GM19238 (cell line): ENCODE measurements at regions not wholly inside any gene's neighbourhood (a gene's known extent, or its start where the extent isn't known, plus 50 kb on each side); places are given as distances from the start of the nearest gene placed in this dataset.
"Not testable (repeated sequence)": the region's sequence is repeated elsewhere in the genome, so short reads cannot be mapped to it uniquely, and the experiment has no call there.

ENCODE experiments used
- DNase-seq: peaks from one replicate; pipeline ENCODE4 v3.0.0; 2011; ENCODE audit warnings: low spot score; ENCODE audit not compliant: insufficient read length

DNA sequence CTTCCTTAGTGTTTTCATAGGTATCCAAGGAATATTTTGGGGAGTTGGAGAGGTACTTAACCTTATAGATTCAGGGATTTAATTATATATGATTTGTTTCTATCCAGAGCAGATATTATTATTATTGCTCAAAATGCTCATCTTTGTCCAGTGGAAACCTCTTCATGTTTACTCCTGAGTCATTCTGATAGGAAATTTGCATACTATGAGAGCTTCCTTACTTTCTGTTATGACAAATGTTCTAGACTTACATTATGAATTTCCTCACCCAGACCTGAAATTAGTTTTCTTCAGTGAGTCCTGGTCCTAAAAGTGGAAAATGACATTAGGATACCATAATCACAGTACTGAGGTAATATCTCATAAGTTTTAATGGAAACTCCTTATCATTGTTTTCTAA lies 57.5 kb upstream of the PLPPR5 start:
- no peak for DNase-seq

- no peak for DNase-seq
Measured at GRCh38 chr1:99069146-99069545, 64.5 kb upstream of the PLPPR5 start.

DNA sequence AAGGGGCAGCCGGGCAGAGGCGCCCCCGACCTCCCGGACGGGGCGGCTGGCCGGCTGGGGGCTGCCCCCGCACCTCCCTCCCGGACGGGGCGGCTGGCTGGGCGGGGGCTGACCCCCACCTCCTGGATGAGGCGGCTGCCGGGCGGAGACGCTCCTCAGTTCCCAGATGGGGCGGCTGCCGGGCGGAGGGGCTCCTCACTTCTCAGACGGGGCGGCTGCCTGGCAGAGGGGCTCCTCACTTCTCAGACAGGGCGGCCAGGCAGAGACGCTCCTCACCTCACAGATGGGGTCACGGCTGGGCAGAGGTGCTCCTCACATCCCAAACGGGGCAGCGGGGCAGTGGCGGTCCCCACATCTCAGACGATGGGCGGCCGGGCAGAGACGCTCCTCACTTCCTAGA lies 73.9 kb upstream of the PLPPR5 start:
- DNase-seq: not testable (repeated sequence)

- no peak for DNase-seq
Measured at GRCh38 chr1:99082366-99082765, 77.7 kb upstream of the PLPPR5 start.

DNA sequence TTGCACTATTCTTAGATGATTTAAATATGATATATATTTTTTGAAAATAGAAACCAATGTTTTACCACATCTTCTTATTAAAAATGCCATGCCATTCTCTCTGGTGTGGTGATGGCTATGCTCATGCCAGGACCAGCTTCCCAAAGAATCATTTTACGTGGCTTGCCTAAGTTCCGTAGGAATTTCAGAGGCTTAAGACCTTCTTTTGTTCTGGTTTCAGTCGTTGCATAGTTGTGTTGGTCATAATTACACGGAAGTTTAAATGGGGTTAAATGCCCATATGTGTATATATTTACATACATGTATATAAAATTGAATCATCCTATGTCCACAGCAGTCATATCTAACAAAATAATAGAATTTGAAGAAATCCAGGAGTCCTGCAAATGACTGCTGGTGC lies 78.7 kb upstream of the PLPPR5 start:
- no peak for DNase-seq

DNA sequence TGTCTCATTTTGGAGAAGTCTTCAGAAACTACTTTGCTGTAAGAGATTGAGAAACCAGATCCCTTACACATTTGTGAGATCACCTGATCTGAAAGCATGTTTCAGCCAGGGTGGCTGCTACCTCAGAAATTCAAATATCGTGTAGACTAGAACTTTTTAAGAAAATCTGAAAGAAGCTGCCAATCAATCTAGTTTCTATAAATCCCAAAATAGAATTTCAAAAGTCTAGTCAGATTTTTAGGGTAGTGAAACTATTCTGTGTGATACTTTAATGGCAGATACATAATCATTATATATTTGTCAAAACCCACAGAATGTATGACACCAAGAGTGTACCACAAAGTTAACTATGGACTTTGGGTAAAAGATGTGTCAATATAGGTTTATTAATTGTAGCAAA lies 79.9 kb upstream of the PLPPR5 start:
- no peak for DNase-seq

GRCh38 chr1:99086057-99086456 lies 81.4 kb upstream of the PLPPR5 start:
- no peak for DNase-seq

GRCh38 chr1:99098589-99098988 lies 93.9 kb upstream of the PLPPR5 start:
- no peak for DNase-seq

DNA sequence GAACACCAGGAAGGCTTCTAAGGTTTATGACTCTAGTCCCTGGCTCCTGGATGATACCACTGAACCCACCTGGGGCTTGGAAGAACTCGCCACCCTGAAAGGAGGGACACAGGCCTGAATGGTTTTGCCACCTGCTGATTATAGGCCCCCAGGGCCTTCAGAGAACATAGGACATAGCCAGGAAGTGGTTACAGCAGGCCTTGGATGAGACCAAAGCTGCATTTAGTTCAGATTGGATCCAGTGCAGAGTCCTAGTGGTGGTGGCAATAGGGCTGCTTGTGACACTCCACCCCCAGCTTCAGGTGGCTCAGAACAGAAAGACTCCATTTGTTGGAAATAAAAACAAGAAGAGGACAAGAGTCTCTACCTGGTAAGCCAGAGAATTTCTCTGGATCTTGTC lies 101.6 kb upstream of the PLPPR5 start:
- DNase-seq: no peak

DNA sequence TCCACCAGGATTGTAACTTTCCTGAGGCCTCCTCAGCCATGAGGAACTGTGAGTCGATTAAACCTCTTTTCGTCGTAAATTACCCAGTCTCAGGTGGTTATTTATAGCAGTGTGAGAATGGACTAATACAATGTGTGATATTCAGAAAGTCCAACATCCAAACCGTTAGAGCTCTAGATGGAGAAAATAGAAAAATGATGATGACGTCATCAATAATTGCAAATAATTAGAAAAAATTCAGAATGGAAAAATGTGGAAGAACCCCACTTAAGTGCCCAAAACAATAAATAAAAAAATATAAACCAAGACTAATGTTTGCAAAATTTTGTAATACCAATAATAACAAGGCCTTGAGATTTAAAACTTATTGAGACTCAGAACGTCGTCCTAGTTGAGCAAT lies 103.0 kb upstream of the PLPPR5 start:
- DNase-seq: no peak

DNA sequence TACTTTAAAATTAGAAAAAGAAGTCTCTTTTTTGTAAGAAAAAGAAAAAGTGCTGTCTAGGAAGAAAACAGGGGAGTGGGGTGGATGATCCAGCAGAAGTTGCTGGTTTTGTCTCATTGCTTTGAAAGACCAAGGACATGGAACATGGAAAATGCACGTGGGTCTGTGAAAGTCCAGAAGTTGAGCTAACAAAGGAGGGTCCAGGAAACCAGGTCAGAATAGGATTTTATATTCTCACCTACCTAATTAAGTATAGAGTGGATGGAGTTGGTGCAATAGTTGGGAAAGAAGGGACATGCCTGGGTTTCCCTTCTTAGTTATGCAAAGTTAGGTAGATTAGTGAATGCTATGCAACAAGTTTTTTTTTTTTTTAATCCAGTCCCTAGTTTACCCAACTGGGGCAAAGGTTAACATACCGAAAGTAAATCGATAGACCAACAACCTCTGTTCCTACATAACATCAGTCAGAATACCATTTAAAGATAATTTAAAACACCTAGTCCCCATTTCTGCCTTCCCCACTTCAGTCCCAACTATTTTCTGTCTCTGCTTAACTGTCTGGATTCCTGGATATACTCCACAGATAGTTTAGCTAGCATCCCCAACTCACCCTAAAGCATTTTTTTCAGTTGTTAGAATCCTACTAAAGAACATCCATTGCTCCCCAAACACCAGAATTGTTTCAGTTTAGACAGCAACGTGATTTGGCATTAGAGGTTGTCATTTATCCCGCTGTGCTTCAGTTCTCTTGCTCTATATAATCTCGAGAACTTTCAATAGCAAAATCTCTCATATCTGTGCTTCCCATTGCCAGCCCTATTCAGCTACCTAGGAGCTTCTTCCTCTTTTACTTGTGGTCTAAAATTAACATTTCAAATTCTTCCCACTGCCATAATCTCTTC lies 105.7 kb upstream of the PLPPR5 start:
- DNase-seq: no peak

DNA sequence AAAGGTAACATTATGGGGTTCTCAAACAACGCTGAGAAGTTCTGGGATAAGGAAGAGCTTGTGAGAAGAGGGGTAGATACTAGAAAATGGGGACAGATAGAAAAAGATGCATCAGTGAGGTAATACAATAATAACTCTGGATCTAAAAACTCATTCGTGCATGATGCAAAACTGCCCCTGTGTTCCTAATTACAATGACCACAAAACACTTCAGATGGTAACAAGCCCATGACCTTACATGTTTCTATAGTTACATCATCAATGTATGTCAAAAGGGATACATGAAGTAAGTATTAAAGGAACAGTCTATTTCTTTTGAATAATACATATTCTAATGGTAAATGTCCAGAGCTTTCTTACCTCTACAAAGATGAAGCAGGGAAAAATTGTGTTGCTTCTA lies 110.6 kb upstream of the PLPPR5 start:
- no peak for DNase-seq

- DNase-seq: no peak
Measured at GRCh38 chr1:99119188-99119587, 114.5 kb upstream of the PLPPR5 start.

GRCh38 chr1:99122039-99122438 lies 117.4 kb upstream of the PLPPR5 start:
- DNase-seq: no peak

GRCh38 chr1:99123936-99124335 lies 119.3 kb upstream of the PLPPR5 start:
- no peak for DNase-seq

DNA sequence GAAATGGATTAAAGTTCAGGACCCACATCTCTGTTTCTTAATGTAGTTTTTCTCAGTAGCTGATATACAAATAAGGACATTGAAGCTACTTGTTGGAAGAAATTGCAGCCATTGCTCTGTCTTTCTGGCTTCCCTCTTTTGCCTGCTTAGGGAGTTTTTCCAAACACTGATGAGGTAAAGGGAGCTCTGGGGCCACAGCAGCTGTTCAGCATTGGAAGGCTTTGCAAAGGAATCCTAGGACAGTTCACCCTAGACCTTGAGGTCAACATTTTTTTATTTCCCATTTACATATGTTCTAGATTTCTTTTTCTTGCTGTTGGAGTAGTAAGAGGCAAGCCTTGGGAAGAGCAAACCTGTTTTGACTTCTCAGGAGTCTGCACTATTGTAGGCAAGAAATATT lies 126.9 kb upstream of the PLPPR5 start:
- no peak for DNase-seq

DNA sequence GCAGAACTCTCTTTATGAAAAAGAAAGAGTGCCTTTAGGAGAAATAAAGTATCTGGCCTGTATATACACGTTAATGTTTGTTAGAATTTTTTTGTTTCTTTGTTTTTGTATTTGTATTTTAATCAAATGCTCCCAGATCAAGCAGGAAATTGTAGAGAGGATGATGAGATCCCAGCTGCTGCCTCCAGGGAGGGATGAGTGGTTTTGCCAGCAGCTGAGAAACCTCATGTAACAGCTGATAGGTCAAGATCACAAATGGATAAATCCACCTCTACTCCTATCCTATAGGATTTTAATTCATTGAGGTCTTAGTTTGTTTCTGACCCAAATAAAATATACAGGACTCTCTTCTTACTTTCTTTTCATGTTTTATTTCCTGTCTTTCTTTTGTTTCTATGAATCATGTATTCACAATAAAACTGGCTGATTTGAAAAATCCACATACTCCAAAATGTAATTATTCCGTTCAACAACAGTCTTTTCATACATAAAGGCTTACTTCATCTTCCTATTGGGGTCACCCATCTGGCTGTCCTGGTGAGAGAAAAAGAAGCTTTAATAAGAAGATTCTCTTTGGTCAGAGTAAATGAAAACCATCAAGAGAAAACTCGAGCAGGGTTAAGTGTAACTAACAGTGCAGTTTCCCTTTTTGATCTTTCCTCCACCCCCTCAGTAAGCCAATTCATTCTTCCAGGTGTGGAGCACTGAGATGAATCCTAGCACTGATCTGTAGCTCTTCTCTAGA lies 129.3 kb upstream of the PLPPR5 start:
- no peak for DNase-seq

DNA sequence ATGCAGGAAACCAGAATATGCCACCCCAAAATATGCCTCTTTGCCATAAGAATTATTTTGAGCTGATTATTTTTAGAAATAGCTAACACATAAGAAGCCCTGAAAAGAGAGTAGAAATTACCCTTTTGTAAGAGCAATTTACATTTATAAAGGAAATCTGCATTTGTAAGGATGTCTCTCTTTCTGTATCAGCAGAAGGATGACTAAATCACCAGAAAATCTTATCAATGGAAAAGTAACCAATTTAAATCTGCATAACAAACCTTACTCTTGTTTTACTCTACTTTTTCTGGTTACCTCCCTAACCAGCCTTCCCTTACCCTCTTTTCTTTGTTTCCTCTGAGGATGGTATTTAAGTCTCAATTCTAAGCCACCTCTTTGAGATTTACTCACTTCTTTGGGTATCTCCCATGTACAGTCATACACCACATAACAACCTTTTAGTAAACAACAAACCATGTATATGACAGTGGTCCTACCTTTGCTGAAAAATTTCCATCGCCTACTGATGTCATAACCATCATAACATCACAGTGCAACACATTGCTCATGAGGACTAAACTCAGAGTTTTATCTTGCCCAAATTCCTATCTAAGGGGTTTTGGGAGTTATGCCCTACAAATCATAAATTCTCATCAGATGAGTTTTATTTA lies 126.6 kb upstream of the PLPPR4 start:
- DNase-seq: no peak

- no peak for DNase-seq
Measured at GRCh38 chr1:99139876-99140275, 124.4 kb upstream of the PLPPR4 start.

DNA sequence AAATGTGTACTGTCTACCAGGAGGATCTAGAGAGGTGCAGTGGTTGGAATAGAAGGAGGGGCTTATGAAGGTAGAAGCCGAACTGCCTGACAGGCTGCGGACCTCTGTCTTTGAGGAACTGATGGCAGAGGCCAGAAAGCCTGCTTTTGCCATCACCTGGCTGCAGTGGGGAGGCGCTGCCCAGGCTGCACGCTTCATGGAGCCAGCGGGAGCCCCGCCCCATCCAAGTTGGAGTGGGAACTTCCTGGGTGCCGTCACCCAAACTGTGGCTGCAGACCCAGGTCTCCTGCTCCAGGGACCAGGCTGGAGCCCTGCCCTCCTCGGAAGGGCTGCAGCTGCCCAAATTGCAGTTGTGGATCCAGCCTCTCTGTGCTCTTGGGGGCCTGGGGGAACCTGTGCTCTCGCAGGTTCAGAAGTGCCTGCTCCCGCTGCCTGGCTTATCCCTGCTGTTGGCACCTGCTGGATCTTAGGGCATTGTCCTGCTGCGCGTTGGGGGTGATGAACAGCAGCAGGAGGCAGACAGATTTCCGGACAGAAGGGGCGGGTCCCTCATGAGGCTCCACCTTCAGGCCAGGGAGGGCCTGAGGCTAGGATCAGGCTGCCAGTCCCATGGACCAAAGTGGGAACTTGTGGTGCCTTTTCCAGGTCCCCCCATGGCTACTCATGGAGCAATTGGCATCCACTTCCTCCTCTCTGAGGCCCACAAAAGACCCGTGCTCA lies 118.0 kb upstream of the PLPPR4 start:
- DNase-seq: no peak

- no peak for DNase-seq
Measured at GRCh38 chr1:99149952-99150351, 114.3 kb upstream of the PLPPR4 start.

- DNase-seq: no peak
Measured at GRCh38 chr1:99152132-99152531, 112.2 kb upstream of the PLPPR4 start.
